NB4 (cell line): ENCODE measurements at regions not wholly inside any gene's neighbourhood (a gene's known extent, or its start where the extent isn't known, plus 50 kb on each side); places are given as distances from the start of the nearest gene placed in this dataset.

Experiments used
- CTCF ChIP-seq: IDR thresholded peaks from one replicate; pipeline ENCODE4 v1.5.1; 2012; ENCODE audit warnings: low read depth, low read length
- POLR2A ChIP-seq: IDR thresholded peaks from 2 replicates; pipeline ENCODE4 v1.6.1; 2011; ENCODE audit warnings: mild to moderate bottlenecking; ENCODE audit not compliant: insufficient read length; ENCODE audit errors: extremely low read depth

- no peak for TF ChIP-seq POLR2A
- no peak for TF ChIP-seq CTCF
Measured at GRCh38 chr15:62791694-62792093, 250.9 kb upstream of the TPM1 start.
